ENCODE measurements at regions not wholly inside any gene's neighbourhood (a gene's known extent, or its start where the extent isn't known, plus 50 kb on each side); places are given as distances from the start of the nearest gene placed in this dataset.

DNA sequence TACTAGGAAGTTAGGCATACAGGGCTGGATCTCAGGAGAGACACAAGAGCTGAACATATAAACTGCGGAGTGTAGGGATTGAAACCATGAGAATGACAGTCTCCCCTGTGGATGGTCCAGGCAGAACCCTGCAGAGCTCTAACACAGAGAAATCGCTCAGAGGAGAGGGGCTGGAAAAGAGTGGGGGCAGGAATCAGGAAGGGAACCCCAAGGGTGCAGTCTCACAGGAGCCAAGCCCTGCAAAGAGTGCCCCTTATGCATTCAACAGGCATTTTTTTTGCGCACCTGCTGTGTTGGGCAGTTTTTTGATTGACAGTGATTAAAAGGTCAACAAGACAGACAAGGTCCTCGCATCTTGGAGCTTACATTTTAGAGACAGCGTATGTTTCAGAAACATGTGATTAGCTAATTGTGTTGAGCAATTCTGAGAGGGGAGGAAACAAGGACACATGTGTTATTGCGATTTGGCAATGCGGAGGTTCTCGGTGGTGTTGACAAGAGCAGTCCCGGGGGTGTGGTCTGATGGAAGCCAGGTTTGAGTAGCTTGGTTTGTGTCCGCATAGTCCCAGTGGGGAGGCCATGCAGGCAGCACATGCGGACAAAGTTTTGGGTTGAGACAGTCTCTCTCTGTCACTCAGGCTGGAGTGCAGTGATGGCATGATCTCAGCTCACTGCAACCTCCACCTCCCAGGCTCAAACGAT is 182.6 kb upstream of the IRS2 start:
- Histone ChIP-seq H3K27ac (no peak overlapping the region), H3K4me1 (no peaks in the 10 kb centered on the region), H3K36me3 (no peaks in the 10 kb centered on the region), H3K27me3 (no peaks in the 10 kb centered on the region), H3K9me3 (no peaks in the 10 kb centered on the region), H3K4me3 (no peak overlapping the region), H3K9ac (ENCODE audit: low read depth in 2 of 2, low read length in 2 of 2) (no peak overlapping the region)
- intact Hi-C loops (cut with DNase I), result no loop called here
- no peak for DNase-seq
- TF ChIP-seq, protein P1, sequence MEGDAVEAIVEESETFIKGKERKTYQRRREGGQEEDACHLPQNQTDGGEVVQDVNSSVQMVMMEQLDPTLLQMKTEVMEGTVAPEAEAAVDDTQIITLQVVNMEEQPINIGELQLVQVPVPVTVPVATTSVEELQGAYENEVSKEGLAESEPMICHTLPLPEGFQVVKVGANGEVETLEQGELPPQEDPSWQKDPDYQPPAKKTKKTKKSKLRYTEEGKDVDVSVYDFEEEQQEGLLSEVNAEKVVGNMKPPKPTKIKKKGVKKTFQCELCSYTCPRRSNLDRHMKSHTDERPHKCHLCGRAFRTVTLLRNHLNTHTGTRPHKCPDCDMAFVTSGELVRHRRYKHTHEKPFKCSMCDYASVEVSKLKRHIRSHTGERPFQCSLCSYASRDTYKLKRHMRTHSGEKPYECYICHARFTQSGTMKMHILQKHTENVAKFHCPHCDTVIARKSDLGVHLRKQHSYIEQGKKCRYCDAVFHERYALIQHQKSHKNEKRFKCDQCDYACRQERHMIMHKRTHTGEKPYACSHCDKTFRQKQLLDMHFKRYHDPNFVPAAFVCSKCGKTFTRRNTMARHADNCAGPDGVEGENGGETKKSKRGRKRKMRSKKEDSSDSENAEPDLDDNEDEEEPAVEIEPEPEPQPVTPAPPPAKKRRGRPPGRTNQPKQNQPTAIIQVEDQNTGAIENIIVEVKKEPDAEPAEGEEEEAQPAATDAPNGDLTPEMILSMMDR (IDR thresholded peaks at IDR 0.05), result no peak

DNA sequence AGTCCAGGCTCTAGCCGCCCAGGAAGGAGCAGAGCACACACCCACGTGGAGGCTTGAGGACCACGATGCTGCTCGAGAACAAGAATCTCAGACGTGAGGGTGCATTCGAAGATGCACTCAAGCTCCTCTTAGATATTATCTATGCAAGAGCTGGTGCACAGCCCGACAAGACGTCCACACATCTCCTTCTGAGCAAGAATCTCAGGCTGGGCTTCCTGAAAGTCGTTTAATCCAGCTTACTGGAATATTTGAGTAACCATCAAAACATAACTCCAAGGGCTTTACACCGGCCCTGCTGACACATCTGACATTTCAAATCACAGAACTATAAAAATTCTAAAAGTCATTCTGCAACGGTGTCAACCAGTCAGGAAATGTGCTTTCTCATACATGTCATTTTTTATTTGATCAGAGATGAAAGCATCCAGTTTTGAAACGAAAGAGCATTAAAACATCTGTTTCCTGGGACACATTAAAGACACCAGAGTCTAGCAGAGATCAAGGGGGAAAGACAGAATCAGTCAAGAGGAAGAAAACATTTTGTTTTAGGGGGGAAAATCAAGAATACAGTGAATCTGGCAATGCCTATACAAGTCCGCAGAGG is 177.7 kb upstream of the IRS2 start:
- Histone ChIP-seq H3K27me3 (no peaks in the 10 kb centered on the region), H3K4me1 (no peaks in the 10 kb centered on the region), H3K9ac (ENCODE audit: low read depth in 2 of 2, low read length in 2 of 2) (no peak overlapping the region), H3K9me3 (no peaks in the 10 kb centered on the region), H3K4me3 (no peak overlapping the region), H3K36me3 (no peaks in the 10 kb centered on the region), H3K27ac (no peak overlapping the region)
- TF ChIP-seq, protein P1 (IDR thresholded peaks at IDR 0.05), result no peak
- no peak for DNase-seq
- intact Hi-C loops (cut with DNase I), result no loop called here

DNA sequence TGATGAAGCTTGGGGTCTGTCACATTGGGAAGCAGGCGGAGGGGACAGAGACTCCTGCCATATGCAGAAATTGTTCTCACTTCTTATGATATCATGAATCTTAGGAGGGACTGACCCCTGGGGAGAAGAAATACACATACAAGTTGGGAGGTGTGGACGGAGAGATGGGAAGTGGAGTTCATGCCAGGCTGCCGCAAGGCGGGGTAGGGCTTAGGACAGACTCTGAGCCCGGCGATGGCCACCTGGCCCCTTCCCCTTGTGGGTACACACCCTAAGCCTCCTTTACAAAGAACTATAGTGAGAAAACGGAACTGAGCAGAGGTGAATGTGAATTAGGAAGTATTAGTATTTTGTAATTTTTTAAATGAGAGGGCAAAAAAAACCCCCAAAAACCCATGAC is 177.0 kb upstream of the IRS2 start:
- H3K27me3 ChIP-seq, result no peaks in the 10 kb centered on the region
- intact Hi-C loops (cut with DNase I), result no loop called here
- H3K4me3 ChIP-seq, result no peak overlapping the region
- no peaks in the 10 kb centered on the region for H3K9me3 ChIP-seq
- H3K36me3 ChIP-seq, result no peaks in the 10 kb centered on the region
- TF ChIP-seq, protein P1 (IDR thresholded peaks at IDR 0.05), result no peak
- no peak overlapping the region for H3K9ac ChIP-seq (ENCODE audit: low read depth in 2 of 2, low read length in 2 of 2)
- DNase-seq, result no peak
- no peaks in the 10 kb centered on the region for H3K4me1 ChIP-seq
- no peak overlapping the region for H3K27ac ChIP-seq

DNA sequence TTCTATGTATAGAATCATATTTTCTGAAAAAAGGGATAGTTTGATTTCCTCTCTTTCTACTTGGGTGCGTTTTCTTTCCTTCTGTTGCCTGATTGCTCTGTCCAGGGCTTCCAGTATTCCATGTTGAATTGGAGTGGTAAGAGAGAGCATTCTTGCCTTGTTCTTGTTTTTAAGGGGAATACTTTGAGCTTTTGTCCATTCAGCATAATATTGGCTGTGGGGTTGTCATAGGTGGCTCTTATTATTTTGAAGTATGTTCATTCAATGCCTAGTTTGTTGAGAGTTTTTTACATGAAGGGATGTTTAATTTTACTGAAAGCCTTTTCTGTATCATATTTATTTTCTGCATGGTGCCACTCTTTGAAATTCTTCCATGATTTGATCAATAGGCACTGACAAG is 173.5 kb upstream of the IRS2 start:
- Histone ChIP-seq H3K9me3 (no peaks in the 10 kb centered on the region), H3K4me3 (no peak overlapping the region), H3K9ac (ENCODE audit: low read depth in 2 of 2, low read length in 2 of 2) (no peak overlapping the region), H3K27ac (no peak overlapping the region), H3K4me1 (no peaks in the 10 kb centered on the region), H3K36me3 (no peaks in the 10 kb centered on the region), H3K27me3 (no peaks in the 10 kb centered on the region)
- DNase-seq, result no peak
- intact Hi-C loops (cut with DNase I), result no loop called here
- TF ChIP-seq, protein P1 (IDR thresholded peaks at IDR 0.05), result no peak

DNA sequence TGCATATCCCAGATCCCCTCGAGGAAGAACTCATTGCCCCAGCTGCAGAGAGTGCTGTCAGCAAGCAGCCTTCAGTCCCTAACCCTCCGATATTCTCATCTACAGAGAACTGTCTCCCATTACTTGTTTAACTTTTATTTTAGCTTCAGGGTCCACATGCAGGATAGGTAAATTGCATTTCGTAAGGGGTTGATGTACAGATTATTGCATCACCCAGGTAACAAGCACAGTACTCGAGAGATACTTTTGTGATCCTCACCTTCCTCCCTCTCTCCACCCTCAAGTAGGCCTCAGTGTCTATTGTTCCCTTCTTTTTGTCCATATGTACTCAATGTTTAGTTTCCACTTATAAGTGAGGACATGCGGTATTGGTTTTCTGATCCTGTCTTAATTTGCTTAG is 171.5 kb upstream of the IRS2 start:
- TF ChIP-seq, protein P1 (IDR thresholded peaks at IDR 0.05), result no peak
- no peaks in the 10 kb centered on the region for H3K4me1 ChIP-seq

More for the DNA sequence above, 171.5 kb upstream of the IRS2 start:
- no peaks in the 10 kb centered on the region for H3K27me3 ChIP-seq
- no peak for DNase-seq
- H3K9ac ChIP-seq (ENCODE audit: low read depth in 2 of 2, low read length in 2 of 2), result no peak overlapping the region
- intact Hi-C loops (cut with DNase I), result no loop called here
- H3K4me3 ChIP-seq, result no peak overlapping the region
- H3K36me3 ChIP-seq, result no peaks in the 10 kb centered on the region
- no peaks in the 10 kb centered on the region for H3K9me3 ChIP-seq
- no peak overlapping the region for H3K27ac ChIP-seq
